HEK293T (cell line): ENCODE measurements at regions not wholly inside any gene's neighbourhood (a gene's known extent, or its start where the extent isn't known, plus 50 kb on each side); places are given as distances from the start of the nearest gene placed in this dataset.

Experiments used
- CTCF ChIA-PET: fragments of 350-600 bp; formaldehyde crosslinking; extraction: SDS; loops from one replicate; lab custom pipeline; 2021; ENCODE audit warnings: antibody characterized with exemption, inconsistent platforms; lab: Yijun Ruan, JAX
- POLR2A ChIA-PET: fragments of 350-600 bp; formaldehyde crosslinking; extraction: SDS; loops from one replicate; lab custom pipeline; 2020; ENCODE audit warnings: antibody characterized with exemption, inconsistent platforms; lab: Yijun Ruan, JAX
- DNase-seq: peaks from one replicate; pipeline ENCODE4 v3.0.0; 2012; ENCODE audit warnings: mixed read lengths; ENCODE audit errors: extremely low spot score
- ARNT ChIP-seq: fragments of 450-650 bp; IDR thresholded peaks from 2 replicates; pipeline ENCODE4 v1.6.1; 2017; ENCODE audit warnings: mild to moderate bottlenecking
- BHLHE40 ChIP-seq: fragments of 450-650 bp; IDR thresholded peaks from 2 replicates; pipeline ENCODE4 v1.6.1; 2016; ENCODE audit warnings: mild to moderate bottlenecking, moderate library complexity, borderline replicate concordance
- CTBP1 ChIP-seq: fragments of 450-650 bp; IDR thresholded peaks from 2 replicates; pipeline ENCODE4 v1.6.1; 2016; ENCODE audit warnings: borderline replicate concordance
- ELF4 ChIP-seq: fragments of 450-650 bp; IDR thresholded peaks from 2 replicates; pipeline ENCODE4 v1.6.1; 2017; ENCODE audit warnings: antibody characterized with exemption
- FOXA1 ChIP-seq: fragments of 450-650 bp; IDR thresholded peaks from 2 replicates; pipeline ENCODE4 v1.6.1; 2016; ENCODE audit warnings: mild to moderate bottlenecking
- FOXK2 ChIP-seq: fragments of 450-650 bp; IDR thresholded peaks from 2 replicates; pipeline ENCODE4 v1.6.1; 2016; ENCODE audit warnings: mild to moderate bottlenecking
- FOXM1 ChIP-seq: fragments of 450-650 bp; IDR thresholded peaks from 2 replicates; pipeline ENCODE4 v1.6.1; 2017; ENCODE audit warnings: mild to moderate bottlenecking, borderline replicate concordance
- HDGF ChIP-seq: fragments of 450-650 bp; IDR thresholded peaks from 2 replicates; pipeline ENCODE4 v1.6.1; 2017; ENCODE audit warnings: antibody characterized with exemption, borderline replicate concordance
- L3MBTL2 ChIP-seq: fragments of 450-650 bp; conservative IDR thresholded peaks from 2 replicates; pipeline ENCODE4 v1.6.1; 2016; ENCODE audit warnings: mild to moderate bottlenecking
- LEF1 ChIP-seq: fragments of 450-650 bp; IDR thresholded peaks from 2 replicates; pipeline ENCODE4 v1.6.1; 2017; ENCODE audit warnings: mild to moderate bottlenecking, borderline replicate concordance
- NFRKB ChIP-seq: fragments of 450-650 bp; IDR thresholded peaks from 2 replicates; pipeline ENCODE4 v1.6.1; 2016; ENCODE audit warnings: mild to moderate bottlenecking, moderate library complexity
- SP1 ChIP-seq: fragments of 450-650 bp; IDR thresholded peaks from 2 replicates; pipeline ENCODE4 v1.6.1; 2017
- SUZ12 ChIP-seq: fragments of 450-650 bp; IDR thresholded peaks from 2 replicates; pipeline ENCODE4 v1.6.1; 2016; ENCODE audit warnings: mild to moderate bottlenecking
- TARDBP ChIP-seq: fragments of 450-650 bp; IDR thresholded peaks from 2 replicates; pipeline ENCODE4 v1.6.1; 2016
- ZNF384 ChIP-seq: fragments of 450-650 bp; IDR thresholded peaks from 2 replicates; pipeline ENCODE4 v1.6.1; 2016
- TF ChIP-seq, protein P1 (sequence below): fragments of 450-650 bp; IDR thresholded peaks from 2 replicates; pipeline ENCODE4 v1.6.1; 2016

DNA sequence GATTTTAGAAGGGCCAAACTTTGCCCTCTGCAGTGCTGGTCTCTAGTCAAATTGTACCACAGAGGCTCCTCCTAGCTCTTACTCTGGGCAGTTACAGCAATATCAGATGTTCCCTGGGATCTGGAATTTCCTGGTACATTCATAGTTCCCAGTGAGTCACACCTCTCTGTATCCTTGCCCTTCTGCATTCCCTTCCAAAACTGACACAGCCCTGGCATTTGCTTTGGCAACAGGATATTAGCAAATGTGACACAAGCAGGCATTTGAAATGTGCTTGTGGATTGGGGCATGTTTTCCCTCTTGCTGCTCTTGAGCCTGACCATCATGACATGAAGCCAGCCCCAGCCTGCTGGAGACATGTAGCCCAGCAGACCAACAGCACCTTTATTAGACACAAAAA is 284.7 kb upstream of the AKR1E2 start:
- DNase-seq = no peak
- TF ChIP-seq LEF1 (no peak), SP1 (no peak), CTBP1 (no peak), BHLHE40 (no peak), NFRKB (no peak), TARDBP (no peak), FOXM1 (no peak), L3MBTL2 (no peak), ELF4 (no peak), HDGF (no peak)
- TF ChIP-seq, protein P1, sequence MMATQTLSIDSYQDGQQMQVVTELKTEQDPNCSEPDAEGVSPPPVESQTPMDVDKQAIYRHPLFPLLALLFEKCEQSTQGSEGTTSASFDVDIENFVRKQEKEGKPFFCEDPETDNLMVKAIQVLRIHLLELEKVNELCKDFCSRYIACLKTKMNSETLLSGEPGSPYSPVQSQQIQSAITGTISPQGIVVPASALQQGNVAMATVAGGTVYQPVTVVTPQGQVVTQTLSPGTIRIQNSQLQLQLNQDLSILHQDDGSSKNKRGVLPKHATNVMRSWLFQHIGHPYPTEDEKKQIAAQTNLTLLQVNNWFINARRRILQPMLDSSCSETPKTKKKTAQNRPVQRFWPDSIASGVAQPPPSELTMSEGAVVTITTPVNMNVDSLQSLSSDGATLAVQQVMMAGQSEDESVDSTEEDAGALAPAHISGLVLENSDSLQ = no peak
- CTCF ChIA-PET = no interaction called here
- POLR2A ChIA-PET = no interaction called here

DNA sequence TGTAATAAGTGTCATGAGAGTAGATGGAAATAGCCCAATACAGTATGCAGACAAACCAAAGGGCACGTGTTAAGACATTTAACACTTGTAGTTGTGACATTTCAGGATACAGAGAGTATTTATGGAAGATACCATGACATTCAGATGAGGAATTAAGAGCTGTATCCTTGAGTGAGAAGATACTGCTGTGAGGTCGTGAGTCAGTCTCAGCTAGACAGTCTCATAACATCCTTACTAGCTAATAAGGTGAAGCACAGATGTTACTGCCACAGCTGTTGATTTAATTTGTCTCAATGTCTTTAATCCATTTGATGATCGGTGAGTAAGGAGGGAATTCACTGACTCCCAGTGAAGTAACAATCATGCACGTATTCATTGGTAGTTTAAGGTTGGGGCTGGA is 288.0 kb upstream of the AKR1E2 start:
- ChIA-PET CTCF (no interaction called here), POLR2A (no interaction called here)
- TF ChIP-seq HDGF (no peak), FOXM1 (no peak), ZNF384 (no peak), L3MBTL2 (no peak), TARDBP (no peak), LEF1 (no peak), FOXK2 (no peak), CTBP1 (no peak), NFRKB (no peak), ARNT (no peak), BHLHE40 (no peak), SUZ12 (no peak), SP1 (no peak), ELF4 (no peak), FOXA1 (no peak)
- TF ChIP-seq, protein P1 = no peak
- DNase-seq = no peak

DNA sequence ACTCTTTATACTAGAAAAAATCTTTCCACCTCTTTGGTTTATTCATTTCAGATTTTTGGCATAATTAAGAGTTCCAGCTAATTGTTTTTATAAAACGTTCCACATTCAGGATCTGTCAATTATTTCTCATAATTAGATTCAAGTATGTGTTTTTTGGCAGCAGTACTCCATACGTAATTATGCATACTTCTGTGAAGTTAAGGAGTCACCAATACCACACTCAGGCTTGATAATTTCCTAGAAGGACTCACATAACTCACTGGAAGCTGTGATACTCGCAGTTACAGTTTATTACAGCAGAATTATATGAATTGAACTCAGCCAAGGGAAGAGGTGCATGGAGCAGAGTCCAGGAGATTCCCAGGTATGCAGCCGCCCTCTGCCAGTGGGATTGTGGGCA is 290.5 kb upstream of the AKR1E2 start:
- ChIA-PET CTCF (no interaction called here), POLR2A (no interaction called here)
- TF ChIP-seq LEF1 (no peak), SUZ12 (no peak), ZNF384 (no peak), CTBP1 (no peak), L3MBTL2 (no peak)
- DNase-seq = no peak

DNA sequence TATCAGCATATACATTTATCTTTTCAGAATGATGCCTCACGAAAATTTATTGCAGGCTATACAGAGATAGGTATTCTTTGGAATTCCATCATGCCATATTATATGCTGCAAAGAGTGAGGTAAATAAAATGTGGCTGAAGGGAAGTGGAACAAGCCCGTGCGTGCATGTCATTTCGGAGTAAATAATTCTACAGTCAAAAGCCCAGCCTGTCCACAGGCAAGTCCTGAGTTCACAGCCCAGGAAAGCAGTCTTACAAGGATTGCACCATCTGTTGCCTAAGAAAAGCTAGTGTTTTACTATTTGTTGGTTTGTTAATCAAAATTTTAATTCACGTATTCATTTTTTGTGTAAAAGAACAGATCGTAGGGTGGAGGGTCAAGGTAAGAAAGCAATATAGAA is 292.4 kb upstream of the AKR1E2 start:
- POLR2A ChIA-PET = no interaction called here
- no peak for DNase-seq
- CTCF ChIA-PET = no interaction called here
- TF ChIP-seq L3MBTL2 = no peak
- TF ChIP-seq, protein P1 = no peak
- no peak for TF ChIP-seq TARDBP
- TF ChIP-seq NFRKB = no peak
- TF ChIP-seq SP1 = no peak
- no peak for TF ChIP-seq LEF1
- TF ChIP-seq CTBP1 = no peak
- TF ChIP-seq BHLHE40 = no peak
- no peak for TF ChIP-seq ARNT
- TF ChIP-seq HDGF = no peak
- no peak for TF ChIP-seq ZNF384
- no peak for TF ChIP-seq FOXA1
- TF ChIP-seq ELF4 = no peak
- no peak for TF ChIP-seq FOXK2
- TF ChIP-seq FOXM1 = no peak
- TF ChIP-seq SUZ12 = no peak

DNA sequence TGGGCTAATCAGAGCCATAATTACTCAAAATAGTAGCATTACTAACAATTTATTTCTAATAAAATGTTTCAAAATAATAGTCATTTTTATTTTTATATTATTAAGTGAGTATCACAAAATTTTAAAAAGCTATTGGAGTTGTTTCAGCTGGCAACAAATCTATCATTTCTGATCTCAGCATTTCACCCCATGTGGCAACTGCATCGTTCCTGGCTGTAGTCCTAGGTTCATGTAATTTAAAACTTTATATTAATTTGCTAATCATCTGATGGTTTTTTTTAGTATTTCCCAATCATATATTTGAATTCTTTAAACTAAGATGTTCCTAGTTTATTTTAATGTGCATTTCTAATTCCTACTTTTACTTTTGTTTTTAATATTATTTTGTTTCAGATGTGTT is 293.0 kb upstream of the AKR1E2 start:
- TF ChIP-seq FOXK2 (no peak), SUZ12 (no peak), TARDBP (no peak), ELF4 (no peak), ZNF384 (no peak), FOXA1 (no peak), SP1 (no peak), L3MBTL2 (no peak), ARNT (no peak), FOXM1 (no peak)
- ChIA-PET CTCF (no interaction called here), POLR2A (no interaction called here)
- DNase-seq = no peak

DNA sequence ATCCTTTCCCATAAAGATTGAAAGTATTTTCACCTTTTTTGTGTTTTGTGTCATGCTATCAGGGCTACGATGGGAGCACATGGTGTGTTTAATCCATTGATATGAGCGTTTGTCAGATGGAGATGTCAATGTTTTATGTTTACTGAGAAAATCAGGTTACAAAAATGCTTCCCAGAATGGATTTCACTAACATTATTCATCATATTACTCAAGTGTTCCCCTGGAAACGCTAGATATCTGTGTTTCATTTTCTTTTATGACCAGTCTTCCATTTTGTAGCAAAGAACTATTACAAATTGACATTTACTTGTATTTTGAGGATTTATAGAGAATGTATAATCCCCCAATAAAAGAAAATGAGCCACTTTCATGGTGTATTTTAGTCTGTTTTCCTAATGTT is 293.5 kb upstream of the AKR1E2 start:
- POLR2A ChIA-PET = no interaction called here
- CTCF ChIA-PET = no interaction called here
- TF ChIP-seq TARDBP (no peak), SUZ12 (no peak), BHLHE40 (no peak), SP1 (no peak), HDGF (no peak), ELF4 (no peak), L3MBTL2 (no peak), FOXM1 (no peak), NFRKB (no peak), LEF1 (no peak), FOXA1 (no peak), ARNT (no peak), CTBP1 (no peak), ZNF384 (no peak), FOXK2 (no peak)
- TF ChIP-seq, protein P1 = no peak
- DNase-seq = no peak
